Psoas muscle (tissue), 7 donors: ENCODE measurements at regions not wholly inside any gene's neighbourhood (a gene's known extent, or its start where the extent isn't known, plus 50 kb on each side); places are given as distances from the start of the nearest gene placed in this dataset.

ENCODE experiments used
- ATAC-seq, 4 donors: fragments of 200-7000 bp; cut with Tn5 transposase; one replicate each; pipeline ENCODE4 v1.9.1; 2020; ENCODE audit warnings: moderate library complexity in 3 of 4, mild to moderate bottlenecking in 2 of 4
- DNase-seq, 2 donors: peaks; one replicate each; pipeline ENCODE4 v3.0.0-alpha.2; 2020
- H3K27ac ChIP-seq: fragments of 200-600 bp; one replicate; pipeline ENCODE4 v1.8.0; 2022
- H3K27me3 ChIP-seq, 3 donors: fragments of 200-600 bp in 1 of 3; one replicate each; pipeline versions ENCODE4 v1.6.1 to v1.8.0; 2013 to 2022; ENCODE audit warnings: low read length in 2 of 3, mild to moderate bottlenecking in 2 of 3, moderate library complexity in 1 of 3; ENCODE audit not compliant: insufficient read depth in 3 of 3
- H3K36me3 ChIP-seq, 2 donors: fragments of 200-600 bp in 1 of 2; one replicate each; pipeline versions ENCODE4 v1.6.1 to v1.8.0; 2013 to 2022; ENCODE audit warnings: low read depth in 1 of 2, mild to moderate bottlenecking in 1 of 2, moderate library complexity in 1 of 2; ENCODE audit not compliant: insufficient read depth in 1 of 2
- H3K4me1 ChIP-seq: fragments of 200-600 bp; one replicate; pipeline ENCODE4 v1.8.0; 2022
- H3K4me3 ChIP-seq: fragments of 200-600 bp; one replicate; pipeline ENCODE4 v1.8.0; 2022; ENCODE audit warnings: mild to moderate bottlenecking
- H3K9me3 ChIP-seq: fragments of 200-600 bp; one replicate; pipeline ENCODE4 v1.8.0; 2022
- WGBS, 3 donors: extraction: QIAGEN DNeasy Blood & Tissue Kit; methylation state at CpG; one replicate each; pipeline versions ENCODE4 v1.1.6 to v1.1.7; 2013; 5-methylcytosine and 5-hydroxymethylcytosine counted together
- intact Hi-C, 2 donors: fragments of 100-400 bp; cut with DNase I; formaldehyde crosslinking; loops; one replicate each; pipeline versions ENCODE4 v1.11.0 to v1.14.2; 2022
- TF ChIP-seq, protein P1 (sequence below): fragments of 200-600 bp; IDR thresholded peaks from one replicate; pipeline ENCODE4 v1.8.0; 2022; ENCODE audit warnings: antibody characterized with exemption
- donor health status: healthy with polysubstance abuse.
- donor health status: DM: no; HTN: no; CAD: no; lungs with moderate emphysema.
- donor health status: Bipolar disorder and iron deficiency.
- donor health status: healthy.
- donor health status: DM: yes; HTN: yes; CAD: no.
- donor health status: DM: no; HTN: no; CAD: no.
- donor health status: DM: yes; HTN: yes; CAD: no.

DNA sequence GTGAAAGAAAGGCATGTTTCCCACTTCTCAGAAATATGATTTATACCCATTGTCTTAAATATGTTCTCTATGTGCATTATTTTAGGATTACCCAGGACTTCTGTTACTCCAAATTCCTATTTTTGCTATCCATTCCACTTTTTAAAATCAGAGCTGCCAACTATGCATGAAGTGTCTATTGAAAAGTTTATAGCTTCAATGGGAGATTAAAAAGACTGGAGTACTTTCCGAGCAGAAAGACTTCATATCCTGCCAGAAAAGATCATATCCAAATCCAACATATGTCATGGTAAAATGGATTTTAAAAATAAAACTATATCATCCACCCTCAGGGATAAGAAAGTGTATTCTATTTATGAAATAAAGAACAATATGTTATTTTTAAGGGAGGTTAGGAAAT is 212.7 kb downstream of the COL12A1 start:
- DNase-seq = no peak
- Histone ChIP-seq H3K9me3 (no peaks in the 10 kb centered on the region), H3K27ac (no peak overlapping the region), H3K27me3 (no peaks in the 10 kb centered on the region), H3K36me3 (no peaks in the 10 kb centered on the region), H3K4me3 (no peak overlapping the region), H3K4me1 (no peaks in the 10 kb centered on the region)
- no peak for ATAC-seq
- WGBS, 3 donors = 24 to 36% (median 26%) methylated on average over 1 of the region's 1 CpG
- TF ChIP-seq, protein P1, sequence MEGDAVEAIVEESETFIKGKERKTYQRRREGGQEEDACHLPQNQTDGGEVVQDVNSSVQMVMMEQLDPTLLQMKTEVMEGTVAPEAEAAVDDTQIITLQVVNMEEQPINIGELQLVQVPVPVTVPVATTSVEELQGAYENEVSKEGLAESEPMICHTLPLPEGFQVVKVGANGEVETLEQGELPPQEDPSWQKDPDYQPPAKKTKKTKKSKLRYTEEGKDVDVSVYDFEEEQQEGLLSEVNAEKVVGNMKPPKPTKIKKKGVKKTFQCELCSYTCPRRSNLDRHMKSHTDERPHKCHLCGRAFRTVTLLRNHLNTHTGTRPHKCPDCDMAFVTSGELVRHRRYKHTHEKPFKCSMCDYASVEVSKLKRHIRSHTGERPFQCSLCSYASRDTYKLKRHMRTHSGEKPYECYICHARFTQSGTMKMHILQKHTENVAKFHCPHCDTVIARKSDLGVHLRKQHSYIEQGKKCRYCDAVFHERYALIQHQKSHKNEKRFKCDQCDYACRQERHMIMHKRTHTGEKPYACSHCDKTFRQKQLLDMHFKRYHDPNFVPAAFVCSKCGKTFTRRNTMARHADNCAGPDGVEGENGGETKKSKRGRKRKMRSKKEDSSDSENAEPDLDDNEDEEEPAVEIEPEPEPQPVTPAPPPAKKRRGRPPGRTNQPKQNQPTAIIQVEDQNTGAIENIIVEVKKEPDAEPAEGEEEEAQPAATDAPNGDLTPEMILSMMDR = no peak
- intact Hi-C loops = no loop called here

DNA sequence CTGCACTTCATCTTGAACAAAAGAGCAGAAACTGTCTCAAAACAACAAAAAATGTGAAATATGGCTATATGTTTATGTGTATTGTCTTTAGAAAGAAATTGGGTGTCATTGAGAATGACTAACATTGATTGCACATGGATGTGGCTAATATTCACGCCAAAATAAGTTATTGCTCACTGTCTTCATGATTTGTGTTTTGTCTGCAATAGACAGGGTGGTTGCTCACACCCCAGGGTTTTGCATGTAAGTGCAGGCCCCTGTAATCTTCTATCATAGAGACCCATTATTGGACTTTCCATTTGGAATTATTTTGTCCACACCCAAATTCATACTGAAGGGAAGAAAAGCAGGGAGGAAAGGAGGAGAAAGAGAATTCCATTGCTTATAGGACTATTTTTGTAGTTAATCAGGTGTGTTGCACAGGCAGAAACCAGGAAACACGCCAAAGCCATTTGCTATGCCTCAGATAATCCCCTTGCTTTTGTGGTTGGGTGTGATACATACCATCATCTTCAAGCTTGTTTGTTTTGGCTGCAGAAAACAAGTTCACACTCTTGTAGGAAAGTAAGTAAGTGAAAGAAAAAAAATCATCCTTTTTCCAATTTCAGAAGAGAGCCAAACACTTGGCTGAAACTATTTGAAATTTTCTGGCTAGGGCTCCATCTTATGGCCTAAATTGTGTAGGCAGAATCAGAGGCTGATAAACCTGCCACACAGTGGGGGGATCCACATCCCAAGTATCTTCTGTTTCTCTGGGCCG is 214.1 kb downstream of the COL12A1 start:
- Histone ChIP-seq H3K4me1 (no peaks in the 10 kb centered on the region), H3K27ac (no peak overlapping the region), H3K27me3 (no peaks in the 10 kb centered on the region), H3K9me3 (no peaks in the 10 kb centered on the region), H3K4me3 (no peak overlapping the region), H3K36me3 (no peaks in the 10 kb centered on the region)
- TF ChIP-seq, protein P1 = no peak
- ATAC-seq (no peak), DNase-seq (no peak)
- intact Hi-C loops = no loop called here
- 82 to 89% (median 82%) methylated on average over 3 of the region's 3 CpGs for WGBS, 3 donors

DNA sequence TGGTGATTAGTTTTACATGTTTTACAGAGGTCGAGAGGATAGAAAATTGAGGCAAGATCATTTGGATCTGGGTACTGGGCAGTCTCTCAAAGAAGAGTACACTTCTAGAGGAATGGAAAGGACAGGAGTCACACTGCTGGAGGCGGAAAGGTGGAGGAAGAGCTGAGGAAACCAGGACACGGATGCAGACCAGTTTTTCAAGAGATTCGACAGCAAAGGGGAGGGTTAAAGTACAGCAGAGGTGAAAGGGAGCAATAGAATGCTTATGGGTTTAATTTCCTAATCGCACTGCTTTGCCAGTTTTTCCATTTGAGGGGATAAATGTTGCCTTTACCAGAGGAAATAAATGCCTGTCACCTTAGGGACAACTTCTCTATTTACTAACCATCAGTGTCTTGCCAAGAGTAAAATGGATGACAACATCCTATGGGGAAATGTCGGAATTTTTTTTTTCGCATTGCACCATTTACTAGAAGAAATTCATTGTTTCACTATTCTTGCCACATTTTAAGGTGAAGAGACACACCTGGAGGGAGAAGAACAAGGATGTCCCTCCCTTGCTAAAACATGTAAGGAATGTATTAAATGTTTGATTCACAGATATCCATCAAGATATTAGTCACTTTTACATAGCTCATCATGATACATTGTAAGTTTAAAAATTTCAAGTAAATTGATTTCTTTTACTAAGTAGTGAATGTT is 226.6 kb downstream of the COL12A1 start:
- WGBS, 3 donors = 84 to 92% (median 88%) methylated on average over 7 of the region's 7 CpGs
- intact Hi-C loops = no loop called here
- ATAC-seq (no peak), DNase-seq (no peak)
- no peaks in the 10 kb centered on the region for H3K9me3 ChIP-seq
- H3K4me3 ChIP-seq = no peak overlapping the region
- no peaks in the 10 kb centered on the region for H3K36me3 ChIP-seq
- H3K4me1 ChIP-seq = no peaks in the 10 kb centered on the region
- H3K27ac ChIP-seq = no peak overlapping the region
- H3K27me3 ChIP-seq = no peaks in the 10 kb centered on the region
- TF ChIP-seq, protein P1 = no peak

DNA sequence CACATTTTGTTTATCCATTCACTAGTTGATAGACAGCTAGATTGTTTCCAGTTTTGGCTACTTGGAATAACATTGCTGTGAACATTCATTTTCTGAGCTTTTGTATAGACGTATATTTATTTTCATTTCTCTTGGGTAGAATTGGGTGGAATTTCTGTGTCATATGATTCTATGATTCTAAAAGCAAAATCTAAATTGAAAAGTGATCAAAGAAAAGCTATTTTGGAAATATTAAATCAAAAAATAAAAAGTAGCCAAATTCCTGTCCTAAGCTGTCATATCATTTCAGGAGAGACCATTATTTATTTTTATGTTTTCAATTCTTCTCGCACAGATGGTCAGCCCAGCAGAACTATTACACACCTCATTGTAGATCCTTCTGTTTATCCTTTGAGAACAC is 229.2 kb downstream of the COL12A1 start:
- no peak overlapping the region for H3K27ac ChIP-seq
- intact Hi-C loops = no loop called here
- DNase-seq (no peak), ATAC-seq (no peak)
- no peak overlapping the region for H3K4me3 ChIP-seq
- no peaks in the 10 kb centered on the region for H3K4me1 ChIP-seq
- WGBS, 3 donors = 42 to 51% (median 49%) methylated on average over 2 of the region's 2 CpGs
- no peaks in the 10 kb centered on the region for H3K27me3 ChIP-seq
- TF ChIP-seq, protein P1 = no peak
- no peaks in the 10 kb centered on the region for H3K9me3 ChIP-seq
- no peaks in the 10 kb centered on the region for H3K36me3 ChIP-seq
